Spinal cord (tissue), 9 donors: ENCODE measurements at regions not wholly inside any gene's neighbourhood (a gene's known extent, or its start where the extent isn't known, plus 50 kb on each side); places are given as distances from the start of the nearest gene placed in this dataset.

Source experiments
- DNase-seq, 6 donors: peaks; one replicate each; pipeline versions ENCODE4 v3.0.0 to v3.0.0-alpha.2; 2013 to 2015; ENCODE audit warnings: low spot score in 6 of 6, low read depth in 4 of 6
- H3K27ac ChIP-seq: one replicate; pipeline ENCODE4 v1.5.1; 2013; ENCODE audit warnings: low read depth, low read length, control low read depth
- H3K27me3 ChIP-seq: one replicate; pipeline ENCODE4 v1.6.1; 2013; ENCODE audit warnings: low read length; ENCODE audit not compliant: control insufficient read depth, insufficient read depth
- H3K36me3 ChIP-seq: one replicate; pipeline ENCODE4 v1.6.1; 2013; ENCODE audit warnings: low read length; ENCODE audit not compliant: control insufficient read depth, insufficient read depth
- H3K4me1 ChIP-seq: one replicate; pipeline ENCODE4 v1.6.1; 2013; ENCODE audit warnings: low read length; ENCODE audit not compliant: control insufficient read depth, insufficient read depth
- H3K4me3 ChIP-seq: one replicate; pipeline ENCODE4 v1.5.1; 2013; ENCODE audit warnings: low read depth, low read length, control low read depth
- H3K9me3 ChIP-seq: one replicate; pipeline ENCODE4 v1.6.1; 2013; ENCODE audit warnings: low read length; ENCODE audit not compliant: control insufficient read depth, insufficient read depth
- WGBS: methylation state at CpG from one replicate; pipeline ENCODE4 v1.1.5; 2013; ENCODE audit warnings: missing lambda C conversion rate; ENCODE audit not compliant: insufficient coverage; 5-methylcytosine and 5-hydroxymethylcytosine counted together
- donor health status: healthy.

DNA sequence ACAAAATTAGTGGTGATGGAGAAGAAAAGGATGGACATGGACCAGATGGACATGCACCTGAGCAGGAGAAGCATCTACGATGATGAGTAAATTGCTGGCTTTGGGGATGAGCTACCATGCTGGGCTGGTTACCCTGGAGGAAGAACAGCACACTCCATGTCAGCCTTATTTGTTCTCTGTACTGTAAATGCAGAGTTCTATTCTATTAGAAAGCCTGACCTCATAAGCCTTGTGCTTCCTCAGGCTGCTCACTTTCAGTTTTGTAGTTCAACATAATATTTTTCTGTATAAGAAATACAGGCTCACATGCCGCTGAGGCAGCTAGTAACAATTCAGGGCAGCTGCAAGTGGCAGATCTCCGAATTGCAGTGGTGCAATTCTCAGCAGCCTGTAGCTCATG, 249.6 kb downstream of the PLA2G4A start:
- H3K36me3 ChIP-seq: no peaks in the 10 kb centered on the region
- no peak overlapping the region for H3K27ac ChIP-seq
- H3K27me3 ChIP-seq: no peaks in the 10 kb centered on the region
- WGBS: 84% methylated on average over 3 of the region's 3 CpGs
- no peaks in the 10 kb centered on the region for H3K9me3 ChIP-seq
- no peak overlapping the region for H3K4me3 ChIP-seq
- no peak for DNase-seq
- no peaks in the 10 kb centered on the region for H3K4me1 ChIP-seq

DNA sequence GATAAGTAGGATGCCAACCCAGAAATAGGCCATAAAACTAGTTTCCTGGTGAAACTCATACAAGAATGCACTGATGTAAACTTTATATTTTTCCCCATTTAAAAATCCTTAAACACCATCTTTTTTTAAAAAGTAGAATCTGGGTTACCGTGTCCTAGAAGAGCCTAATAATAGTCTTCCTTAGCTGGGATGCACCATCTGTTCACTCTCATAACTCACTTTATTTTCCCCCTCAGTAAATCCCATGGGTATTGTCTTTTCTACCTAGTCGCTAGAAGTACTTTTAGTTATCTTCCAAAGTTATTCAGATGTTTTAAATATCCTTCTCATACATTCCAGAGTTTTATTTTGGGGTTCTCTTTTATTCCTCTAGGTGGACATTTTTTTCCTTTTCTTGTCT, 250.2 kb downstream of the PLA2G4A start:
- WGBS: no CpG with 5 or more reads among the region's 2 CpGs
- Histone ChIP-seq H3K36me3 (no peaks in the 10 kb centered on the region), H3K27me3 (no peaks in the 10 kb centered on the region), H3K4me3 (no peak overlapping the region), H3K9me3 (no peaks in the 10 kb centered on the region), H3K27ac (no peak overlapping the region), H3K4me1 (no peaks in the 10 kb centered on the region)
- no peak for DNase-seq

DNA sequence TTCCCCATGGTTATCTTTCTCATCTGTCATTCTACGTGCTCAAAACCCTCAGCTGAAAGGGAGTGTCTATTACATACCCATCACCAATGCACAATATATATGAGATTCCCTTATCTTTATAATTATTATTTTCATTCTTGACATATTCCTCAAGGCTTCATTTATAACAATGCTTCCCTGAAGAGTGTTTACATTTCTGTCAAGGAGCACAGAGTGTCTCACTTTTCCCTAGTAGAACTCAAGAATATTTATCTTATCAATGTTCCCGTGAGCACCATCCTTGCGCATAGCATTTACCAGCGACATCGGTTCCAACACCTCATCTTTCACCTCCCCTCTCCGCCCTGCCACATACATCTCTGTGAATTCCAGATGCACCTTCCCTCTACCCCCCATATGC, 250.6 kb downstream of the PLA2G4A start:
- no peaks in the 10 kb centered on the region for H3K36me3 ChIP-seq
- H3K27me3 ChIP-seq: no peaks in the 10 kb centered on the region
- no peak overlapping the region for H3K4me3 ChIP-seq
- no peaks in the 10 kb centered on the region for H3K4me1 ChIP-seq
- no peak for DNase-seq
- H3K9me3 ChIP-seq: no peaks in the 10 kb centered on the region
- H3K27ac ChIP-seq: no peak overlapping the region
- WGBS: 93% methylated on average over 5 of the region's 6 CpGs

DNA sequence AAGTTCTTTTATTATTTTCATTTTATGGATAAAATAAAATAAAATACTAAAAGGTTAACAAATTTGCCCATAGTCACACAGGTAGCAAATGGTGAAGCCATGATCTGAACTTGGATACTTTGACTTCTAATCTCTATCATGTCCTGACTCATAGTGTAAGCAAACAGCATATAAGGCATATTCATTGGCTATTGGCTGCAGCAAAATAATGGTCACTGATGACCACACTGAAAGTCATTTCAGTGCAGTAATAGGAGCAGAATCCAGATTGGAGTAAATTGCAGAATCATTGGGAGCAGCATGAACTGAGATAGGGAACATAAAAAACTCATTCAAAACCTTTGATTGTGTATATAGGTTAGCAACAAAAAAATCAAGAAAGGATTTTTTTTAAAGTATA, 262.9 kb downstream of the PLA2G4A start:
- no peaks in the 10 kb centered on the region for H3K27me3 ChIP-seq
- no peaks in the 10 kb centered on the region for H3K9me3 ChIP-seq
- no peaks in the 10 kb centered on the region for H3K36me3 ChIP-seq
- no peak overlapping the region for H3K27ac ChIP-seq
- H3K4me1 ChIP-seq: no peaks in the 10 kb centered on the region
- no peak overlapping the region for H3K4me3 ChIP-seq
- no peak for DNase-seq

DNA sequence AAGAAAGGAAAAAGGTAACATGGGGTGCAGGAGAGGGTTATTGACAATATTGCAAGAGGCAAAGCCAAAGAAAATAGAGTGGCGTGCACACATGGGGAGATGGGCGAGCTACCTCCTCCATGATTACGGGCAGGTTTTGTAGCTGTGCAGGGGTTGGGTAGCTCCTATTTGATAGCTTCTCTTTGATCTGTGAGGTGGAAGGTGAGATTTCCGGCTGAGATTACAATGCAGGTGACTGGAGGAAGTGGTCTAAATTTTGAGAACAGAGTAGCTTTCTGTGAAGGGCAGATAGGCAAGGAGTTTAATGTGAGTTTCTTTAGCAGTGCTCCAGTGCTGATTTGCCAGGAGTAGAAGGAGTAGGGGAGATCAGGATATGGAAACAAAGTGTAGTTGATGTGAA, 263.4 kb downstream of the PLA2G4A start:
- Histone ChIP-seq H3K27me3 (no peaks in the 10 kb centered on the region), H3K27ac (no peak overlapping the region), H3K4me1 (no peaks in the 10 kb centered on the region), H3K4me3 (no peak overlapping the region), H3K36me3 (no peaks in the 10 kb centered on the region), H3K9me3 (no peaks in the 10 kb centered on the region)
- no peak for DNase-seq
- 93% methylated on average over 4 of the region's 4 CpGs for WGBS

DNA sequence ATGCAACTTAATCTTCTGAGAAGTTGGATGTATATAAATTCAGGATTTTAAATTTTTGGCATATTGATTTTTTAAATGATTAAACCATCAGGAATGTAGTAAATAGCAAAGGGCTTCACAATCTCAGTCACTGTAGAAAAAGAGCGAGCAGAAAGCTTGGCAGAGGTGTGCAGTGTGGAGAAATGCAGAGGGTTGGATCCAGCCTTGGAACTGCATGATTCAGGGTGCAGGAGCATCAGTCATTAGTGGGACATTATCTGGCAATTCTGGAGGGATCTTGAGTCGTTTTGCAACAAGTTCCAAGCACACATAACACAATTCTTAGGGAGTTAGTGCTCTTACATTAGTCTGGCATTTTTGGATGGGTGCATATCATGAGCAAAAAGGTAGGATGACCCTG, 267.9 kb downstream of the PLA2G4A start:
- Histone ChIP-seq H3K4me3 (no peak overlapping the region), H3K4me1 (no peaks in the 10 kb centered on the region), H3K27me3 (no peaks in the 10 kb centered on the region), H3K27ac (no peak overlapping the region), H3K9me3 (no peaks in the 10 kb centered on the region), H3K36me3 (no peaks in the 10 kb centered on the region)
- DNase-seq: no peak
- 83% methylated on average over 1 of the region's 2 CpGs for WGBS

DNA sequence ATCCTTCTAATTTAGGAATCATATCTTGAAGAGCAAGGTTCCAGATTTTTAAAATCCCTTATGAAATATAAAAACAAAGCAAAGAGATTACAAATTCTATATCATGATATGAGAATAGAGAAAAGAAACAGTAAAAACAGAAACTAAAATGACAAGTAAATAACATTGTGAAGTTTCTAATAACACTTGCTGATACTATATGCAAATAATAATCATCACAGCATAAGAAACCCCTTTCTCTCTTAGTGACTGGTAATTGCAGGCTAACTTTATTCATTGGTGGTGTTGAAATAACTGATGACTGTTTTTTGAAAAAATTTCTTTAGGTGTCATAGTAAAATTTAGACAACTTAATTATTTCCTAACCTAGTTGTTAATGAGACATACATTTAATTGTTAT, 281.6 kb downstream of the PLA2G4A start:
- DNase-seq: no peak
- no peaks in the 10 kb centered on the region for H3K4me1 ChIP-seq
- no peaks in the 10 kb centered on the region for H3K36me3 ChIP-seq
- no peak overlapping the region for H3K4me3 ChIP-seq
- H3K27ac ChIP-seq: no peak overlapping the region
- H3K9me3 ChIP-seq: no peaks in the 10 kb centered on the region
- no peaks in the 10 kb centered on the region for H3K27me3 ChIP-seq

DNA sequence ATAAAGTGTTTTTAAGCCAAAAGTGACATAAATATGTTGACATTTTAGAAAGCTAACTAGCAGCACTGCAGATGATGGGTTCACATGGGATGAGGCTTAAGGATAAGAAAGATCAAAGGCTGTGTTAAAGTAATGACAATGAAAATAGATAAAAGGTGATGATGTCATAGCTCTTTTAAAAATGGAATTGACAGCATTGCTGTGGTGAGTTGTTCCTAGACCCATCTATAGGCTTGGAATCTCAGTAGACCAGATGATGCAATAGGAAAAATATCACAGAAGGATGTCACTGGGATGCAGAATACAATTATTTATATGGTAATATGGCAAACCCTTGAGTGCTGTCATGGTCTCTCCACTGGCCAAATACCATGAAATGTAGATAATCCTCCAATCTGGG, 286.0 kb downstream of the PLA2G4A start:
- no peak overlapping the region for H3K27ac ChIP-seq
- no peaks in the 10 kb centered on the region for H3K9me3 ChIP-seq
- no peak overlapping the region for H3K4me3 ChIP-seq
- no peaks in the 10 kb centered on the region for H3K4me1 ChIP-seq
- no peaks in the 10 kb centered on the region for H3K36me3 ChIP-seq
- H3K27me3 ChIP-seq: no peaks in the 10 kb centered on the region
- no peak for DNase-seq

DNA sequence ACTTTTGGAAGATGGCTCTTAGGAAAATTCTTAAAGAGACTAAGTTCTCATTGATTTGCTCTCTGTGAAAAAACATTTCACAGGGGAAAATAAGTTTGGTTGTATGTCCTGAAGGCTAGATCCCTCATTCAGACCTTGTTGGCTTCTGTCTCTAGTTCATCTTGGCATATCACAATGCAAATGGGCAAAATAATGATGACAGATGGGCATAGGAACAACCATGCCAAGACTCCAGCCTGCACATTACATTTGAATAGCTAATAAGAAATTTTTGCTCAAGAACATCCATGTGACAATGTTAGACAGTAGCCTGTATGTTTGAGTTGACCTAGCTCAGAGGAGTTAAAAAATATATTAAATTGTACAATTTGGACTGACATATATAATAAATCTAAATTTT, 292.9 kb downstream of the PLA2G4A start:
- H3K9me3 ChIP-seq: no peaks in the 10 kb centered on the region
- DNase-seq: peak in 1 of 6 donors; percentile 81
- H3K4me3 ChIP-seq: no peak overlapping the region
- no peaks in the 10 kb centered on the region for H3K27me3 ChIP-seq
- H3K27ac ChIP-seq: no peak overlapping the region
- H3K36me3 ChIP-seq: no peaks in the 10 kb centered on the region
- no peaks in the 10 kb centered on the region for H3K4me1 ChIP-seq

DNA sequence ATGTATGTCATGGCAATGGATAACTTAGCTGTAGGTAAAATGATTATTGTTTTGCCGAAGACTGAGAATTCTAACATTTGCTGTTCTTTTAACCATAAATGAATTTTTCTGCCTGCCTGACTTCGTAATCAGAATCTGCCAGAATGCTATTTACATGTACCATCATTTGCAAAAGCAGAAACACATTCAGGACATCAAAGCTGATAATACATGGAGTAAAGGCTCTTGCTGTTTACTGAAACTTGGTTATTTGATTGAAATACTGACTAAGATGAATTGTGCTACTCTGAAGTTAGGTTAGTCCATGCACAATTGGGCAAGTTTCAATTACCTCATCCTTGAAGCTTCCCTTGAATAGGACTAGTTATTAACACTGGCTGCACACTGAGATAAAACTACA, 293.8 kb downstream of the PLA2G4A start:
- no CpG with 5 or more reads among the region's 2 CpGs for WGBS
- Histone ChIP-seq H3K27me3 (no peaks in the 10 kb centered on the region), H3K9me3 (no peaks in the 10 kb centered on the region), H3K36me3 (no peaks in the 10 kb centered on the region), H3K4me1 (no peaks in the 10 kb centered on the region), H3K27ac (no peak overlapping the region), H3K4me3 (no peak overlapping the region)
- DNase-seq: peak in 2 of 6 donors; percentile 31 to 41

DNA sequence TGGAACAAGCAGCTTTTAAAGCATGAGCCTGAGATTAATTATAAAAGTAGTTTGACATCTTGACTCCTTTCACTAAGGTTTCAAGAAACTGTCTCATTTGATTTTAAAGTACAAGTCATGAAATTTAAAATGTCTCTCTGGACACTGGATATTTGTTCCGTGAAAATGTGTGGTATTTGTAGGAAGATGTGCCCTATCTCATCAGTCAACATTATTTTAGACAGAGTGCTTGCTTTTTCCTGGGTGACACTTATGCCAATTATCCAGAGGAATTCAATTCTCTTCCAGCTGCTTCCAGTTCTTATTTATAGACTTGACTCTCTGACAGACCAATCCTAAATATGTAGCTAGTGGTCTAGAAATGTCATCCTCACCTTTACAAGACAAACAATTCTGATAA, 300.4 kb downstream of the PLA2G4A start:
- H3K27me3 ChIP-seq: no peaks in the 10 kb centered on the region

More for the DNA sequence above, 300.4 kb downstream of the PLA2G4A start:
- H3K4me3 ChIP-seq: no peak overlapping the region
- H3K4me1 ChIP-seq: no peaks in the 10 kb centered on the region
- no peak for DNase-seq
- H3K27ac ChIP-seq: no peak overlapping the region
- no peaks in the 10 kb centered on the region for H3K36me3 ChIP-seq
- no CpG with 5 or more reads among the region's 1 CpG for WGBS
- no peaks in the 10 kb centered on the region for H3K9me3 ChIP-seq
